HG03439 (cell line): ENCODE measurements at regions not wholly inside any gene's neighbourhood (a gene's known extent, or its start where the extent isn't known, plus 50 kb on each side); places are given as distances from the start of the nearest gene placed in this dataset.
"Not testable (repeated sequence)": the region's sequence is repeated elsewhere in the genome, so short reads cannot be mapped to it uniquely, and the experiment has no call there.

Experiments
- ATAC-seq: cut with Tn5 transposase; IDR thresholded peaks from one replicate; pipeline ENCODE4 v1.9.1; 2021; ENCODE audit warnings: mild to moderate bottlenecking, moderate library complexity; ENCODE audit not compliant: unreplicated experiment

DNA sequence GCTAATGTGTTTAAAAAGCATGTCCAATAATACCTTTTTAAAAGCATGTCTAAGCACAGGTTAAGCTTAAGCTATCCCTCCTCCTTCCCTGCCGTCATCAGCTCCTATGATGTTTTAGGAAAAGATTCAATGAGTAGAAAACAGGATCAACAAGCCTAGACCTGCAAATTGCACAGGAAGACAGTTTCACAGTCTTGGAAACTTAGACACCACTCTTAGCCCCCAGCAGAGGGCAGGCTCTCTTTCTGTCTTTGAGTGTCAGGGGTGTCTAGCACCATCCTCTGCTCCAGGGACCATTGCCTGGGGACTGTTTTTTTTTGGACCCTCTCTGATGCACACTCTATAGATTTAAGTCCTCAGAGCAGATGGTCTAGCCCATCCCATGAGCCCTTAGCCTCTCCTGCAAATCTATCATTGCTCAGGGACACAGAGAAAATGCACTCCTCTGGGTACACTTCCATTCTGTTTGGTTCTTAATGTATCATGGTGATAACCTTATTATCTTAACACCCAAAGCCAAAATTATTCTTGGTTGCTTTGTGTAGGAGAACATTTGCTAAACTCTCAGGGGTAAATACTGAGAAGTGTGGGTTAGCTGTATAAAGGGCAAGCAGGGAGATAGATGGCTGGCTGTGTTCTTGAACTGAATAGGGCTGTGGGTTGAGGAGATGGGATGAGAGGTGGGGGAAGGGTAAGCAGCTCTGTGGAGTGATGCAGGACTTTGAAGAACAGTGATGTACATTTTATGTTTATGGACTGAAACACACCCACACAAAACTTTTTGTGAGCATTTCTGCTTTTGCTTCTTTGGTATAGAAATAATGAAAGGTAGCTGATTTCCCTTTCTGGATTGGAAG is 259.9 kb upstream of the DDHD1 start:
- no peak for ATAC-seq

GRCh38 chr14:53411125-53411524 is 258.0 kb upstream of the DDHD1 start:
- no peak for ATAC-seq

GRCh38 chr14:53409969-53410368 is 256.8 kb upstream of the DDHD1 start:
- no peak for ATAC-seq

GRCh38 chr14:53409289-53409688 is 256.2 kb upstream of the DDHD1 start:
- no peak for ATAC-seq

- no peak for ATAC-seq
Measured at GRCh38 chr14:53408175-53408879, 255.2 kb upstream of the DDHD1 start.

DNA sequence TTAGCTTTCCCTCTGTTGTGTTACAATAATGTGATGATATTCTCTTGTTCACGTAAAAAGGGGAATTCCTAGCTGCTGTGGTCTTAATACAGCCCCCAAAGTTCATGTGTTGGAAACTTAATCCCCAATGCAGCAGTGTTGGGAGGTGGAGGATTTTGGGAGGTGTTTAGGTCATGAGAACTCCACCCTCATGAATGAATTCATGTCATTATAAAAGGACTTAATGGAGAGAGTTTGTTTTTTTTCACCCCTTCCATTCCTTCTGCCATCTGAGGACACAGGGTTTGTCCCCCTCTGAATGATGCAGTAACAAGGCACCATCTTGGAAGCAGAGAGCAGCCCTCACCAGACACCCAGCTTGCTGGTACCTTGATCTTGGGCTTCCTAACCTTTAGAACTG is 253.4 kb upstream of the DDHD1 start:
- ATAC-seq = no peak

DNA sequence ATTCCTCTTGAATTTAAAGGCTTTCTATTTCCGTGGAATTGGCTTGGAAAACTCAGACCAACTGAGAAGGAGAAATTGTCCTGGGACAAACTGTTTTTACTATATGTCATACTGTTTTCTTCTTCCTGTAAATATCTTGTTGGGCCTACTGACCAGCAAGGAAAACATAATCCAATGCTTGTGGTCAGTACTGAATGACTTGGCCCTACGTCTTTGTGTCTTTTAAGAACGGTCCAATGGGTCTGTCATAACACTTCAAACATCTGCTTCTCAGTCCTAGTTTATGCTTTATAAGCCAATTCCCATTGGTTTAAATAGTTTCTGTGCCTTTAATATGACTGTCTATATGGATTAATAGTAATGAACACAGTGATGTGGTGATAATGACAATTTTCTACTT is 248.5 kb upstream of the DDHD1 start:
- no peak for ATAC-seq

DNA sequence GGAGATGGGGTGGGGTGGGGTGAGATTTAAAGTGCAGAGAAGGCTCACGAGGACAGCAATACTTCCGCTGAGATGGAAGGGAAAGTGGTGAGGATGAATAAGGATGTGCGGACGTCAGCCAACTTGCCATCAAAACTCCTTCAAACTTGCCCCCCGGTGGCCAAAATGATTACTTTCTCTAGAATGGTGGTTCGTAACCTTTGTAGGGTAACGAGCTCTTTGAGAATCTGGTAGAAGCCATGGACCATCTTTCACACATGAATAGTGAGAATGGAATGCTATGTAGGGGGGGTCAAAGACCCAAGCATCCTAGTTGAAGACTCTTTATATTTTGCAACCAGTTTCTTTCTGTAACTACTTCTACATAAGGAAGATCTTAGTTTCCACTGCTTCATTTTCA is 245.9 kb upstream of the DDHD1 start:
- ATAC-seq = no peak

DNA sequence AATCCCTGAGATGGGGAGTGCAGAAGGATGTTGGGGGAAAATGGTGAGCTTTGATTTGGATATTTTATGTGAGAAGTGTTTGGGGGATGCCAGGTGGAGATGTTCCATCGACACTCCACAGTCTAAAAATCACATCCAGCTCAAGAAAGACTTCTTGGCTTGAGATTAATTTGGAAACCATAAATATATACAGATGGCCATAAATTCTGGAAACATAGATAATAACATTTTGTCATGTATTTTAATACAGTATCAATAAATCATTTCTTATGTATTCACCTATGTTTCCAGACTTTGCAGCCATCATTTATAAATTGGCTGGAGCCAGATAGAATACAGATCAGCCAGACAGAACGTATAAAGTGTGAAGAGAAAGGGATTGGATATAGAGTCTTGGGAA is 245.5 kb upstream of the DDHD1 start:
- no peak for ATAC-seq

DNA sequence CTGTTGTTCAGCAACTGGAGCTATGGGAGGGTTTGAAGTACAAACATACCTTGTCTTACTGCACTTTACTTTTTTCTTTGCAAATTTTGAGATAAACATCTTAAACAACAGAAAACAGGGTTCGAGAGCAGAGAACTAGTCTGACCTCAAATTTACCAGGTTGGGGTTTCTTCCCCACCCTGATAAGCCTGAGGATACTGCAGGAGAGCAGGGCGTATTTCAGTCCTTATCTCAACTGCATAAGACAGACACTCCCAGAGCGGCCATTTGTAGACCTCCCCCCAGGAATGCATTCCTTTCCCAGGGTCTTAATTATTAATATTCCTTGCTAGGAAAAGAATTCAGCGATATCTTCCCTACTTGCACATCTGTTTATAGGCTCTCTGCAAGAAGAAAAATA is 242.1 kb upstream of the DDHD1 start:
- ATAC-seq = not testable (repeated sequence)

- ATAC-seq = no peak
Measured at GRCh38 chr14:53391631-53392285, 238.6 kb upstream of the DDHD1 start.

DNA sequence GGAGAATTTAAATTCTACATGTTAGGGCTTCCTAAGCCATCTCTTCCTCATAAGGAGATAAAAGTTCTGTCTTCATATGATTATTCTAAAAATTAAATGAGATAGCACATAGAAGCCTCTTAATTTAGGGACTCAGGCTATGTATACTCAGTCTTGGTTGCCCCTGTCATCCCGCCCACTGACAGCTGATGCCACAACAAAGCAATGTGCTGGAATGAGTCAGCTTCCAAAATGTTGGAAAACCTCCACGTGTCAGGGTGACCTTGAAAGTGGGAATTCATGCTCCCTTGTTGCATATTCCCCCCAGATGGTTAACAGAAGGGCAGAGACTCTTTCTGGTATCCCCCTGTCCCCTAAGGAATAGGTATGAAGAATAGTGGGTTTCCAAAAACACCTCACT is 238.0 kb upstream of the DDHD1 start:
- no peak for ATAC-seq

- no peak for ATAC-seq
Measured at GRCh38 chr14:53390008-53390407, 236.9 kb upstream of the DDHD1 start.

DNA sequence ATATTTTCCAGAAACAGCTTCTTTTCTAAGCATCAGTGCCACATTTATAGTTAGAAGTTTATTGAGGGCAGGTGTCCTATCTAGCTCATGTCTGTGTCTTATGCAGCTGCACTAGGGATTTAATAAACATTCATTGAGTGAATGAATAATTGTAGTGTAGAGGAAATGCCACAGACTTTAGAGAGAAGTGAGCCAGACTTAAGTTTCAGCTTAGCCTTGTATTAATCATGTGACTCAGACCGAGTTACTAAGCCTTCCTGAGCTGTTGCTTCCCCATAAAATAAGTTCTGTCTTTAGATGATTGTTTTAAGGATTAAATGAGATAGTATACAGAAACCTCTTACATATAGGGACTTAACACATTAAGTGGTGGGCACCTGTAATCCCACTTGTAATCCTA is 236.1 kb upstream of the DDHD1 start:
- no peak for ATAC-seq

DNA sequence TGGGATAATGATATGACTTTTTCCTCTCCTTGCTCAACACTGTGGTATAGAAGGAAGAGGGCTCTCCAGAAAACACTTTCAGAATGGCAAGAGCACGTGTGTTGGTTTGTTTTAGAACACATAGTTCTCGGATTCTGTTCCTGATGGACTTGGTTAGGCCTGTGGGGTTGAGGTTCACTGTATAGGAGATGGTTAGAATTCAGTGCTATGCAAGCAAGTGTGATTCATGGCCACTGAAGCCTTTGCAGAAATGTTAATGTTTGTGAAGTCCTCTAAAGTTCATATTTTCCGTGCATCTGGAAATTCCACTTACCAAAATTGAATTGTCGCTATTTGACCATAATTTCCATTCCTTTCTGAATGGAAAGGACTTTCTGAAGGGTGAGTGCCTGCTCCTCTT is 233.2 kb upstream of the DDHD1 start:
- no peak for ATAC-seq

DNA sequence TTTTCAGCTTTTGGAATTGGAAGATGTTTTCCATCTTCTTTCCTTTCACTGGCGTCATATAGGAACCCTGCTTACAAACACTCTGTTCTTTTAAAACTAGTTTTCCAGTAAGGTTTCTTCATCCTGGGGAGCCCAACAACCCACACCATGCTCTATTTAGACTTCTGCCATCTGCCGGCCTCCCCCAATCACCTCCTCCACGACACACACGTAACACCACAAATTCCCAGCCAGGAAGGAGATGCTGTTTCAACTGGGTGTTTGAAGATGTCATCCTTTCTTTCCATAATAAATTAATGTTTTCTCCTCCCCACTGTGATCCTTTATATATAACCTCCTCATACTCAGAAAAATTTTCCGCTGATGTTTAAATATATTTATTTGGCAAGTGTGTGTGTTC is 231.4 kb upstream of the DDHD1 start:
- ATAC-seq = no peak

DNA sequence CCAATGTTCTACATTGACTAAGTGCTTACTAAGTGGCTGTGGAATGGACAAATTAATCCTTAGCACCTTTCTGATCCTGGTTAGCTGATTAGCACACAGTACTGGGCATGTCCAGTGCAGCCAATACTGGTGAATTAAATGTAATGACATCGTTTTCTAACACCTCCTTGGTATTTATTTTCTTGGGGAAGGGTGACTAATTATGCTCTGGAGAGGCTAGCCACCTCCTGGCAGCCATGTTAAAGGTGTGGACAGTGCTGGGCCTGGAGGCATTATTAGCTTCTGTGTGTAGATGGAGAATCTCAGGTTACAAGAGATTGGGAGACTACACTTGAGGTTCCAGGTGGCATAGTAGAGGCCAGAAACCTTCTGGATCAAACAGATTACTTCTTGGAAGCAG is 230.9 kb upstream of the DDHD1 start:
- no peak for ATAC-seq

DNA sequence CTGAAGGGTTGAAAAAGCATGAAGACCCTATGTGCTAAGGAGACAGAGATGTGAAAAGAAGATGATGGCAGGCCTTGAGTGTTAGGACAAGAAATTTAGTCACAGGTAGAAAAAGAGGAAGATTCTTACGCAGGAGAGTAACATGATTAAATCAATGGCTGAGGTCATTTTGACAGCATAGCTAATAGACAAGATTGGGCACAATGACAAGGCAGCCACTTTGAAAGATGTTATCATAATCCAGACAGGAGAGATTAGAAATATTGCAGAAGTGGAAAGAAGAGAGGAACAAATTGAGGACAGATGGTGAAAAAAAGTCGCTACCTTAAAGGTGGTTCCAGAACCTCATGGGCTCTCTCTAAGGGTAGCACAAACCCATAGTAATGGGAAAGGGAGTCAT is 228.8 kb upstream of the DDHD1 start:
- ATAC-seq = no peak

- no peak for ATAC-seq
Measured at GRCh38 chr14:53380867-53381225, 227.7 kb upstream of the DDHD1 start.

DNA sequence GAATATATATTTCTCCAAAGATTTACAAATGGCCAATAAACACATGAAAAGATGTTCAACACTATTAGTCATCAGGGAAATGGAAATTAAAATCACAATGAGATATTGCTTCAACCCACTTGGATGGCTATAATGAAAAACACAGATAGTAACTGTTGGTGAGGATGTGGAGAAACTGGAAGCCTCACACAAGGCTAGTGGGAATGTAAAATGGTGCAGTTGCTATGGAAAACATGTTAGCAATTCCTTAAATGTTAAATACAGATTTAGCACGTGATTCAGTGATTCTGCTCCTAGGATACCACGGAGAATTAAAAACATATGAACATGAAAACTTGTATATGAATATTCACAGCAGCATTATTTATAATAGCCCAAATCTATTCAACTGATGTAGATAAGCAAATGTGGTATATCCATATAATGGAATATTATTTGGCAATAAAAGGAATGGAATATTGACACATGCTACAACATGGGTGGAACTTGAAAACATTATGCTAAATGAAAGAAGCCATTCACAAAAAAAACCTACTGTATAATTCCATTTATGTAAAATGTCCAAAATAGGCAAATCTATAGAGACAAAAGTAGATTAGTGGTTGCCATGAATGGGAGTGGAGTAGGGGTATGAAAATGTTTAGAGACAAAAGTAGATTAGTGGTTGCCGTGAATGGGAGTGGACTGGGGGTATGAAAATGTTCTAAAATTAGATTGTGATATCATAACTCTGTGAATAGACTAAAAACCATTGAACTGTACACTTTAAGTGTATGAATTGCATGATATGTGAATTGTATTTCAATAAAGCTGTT is 227.1 kb upstream of the DDHD1 start:
- ATAC-seq = no peak

DNA sequence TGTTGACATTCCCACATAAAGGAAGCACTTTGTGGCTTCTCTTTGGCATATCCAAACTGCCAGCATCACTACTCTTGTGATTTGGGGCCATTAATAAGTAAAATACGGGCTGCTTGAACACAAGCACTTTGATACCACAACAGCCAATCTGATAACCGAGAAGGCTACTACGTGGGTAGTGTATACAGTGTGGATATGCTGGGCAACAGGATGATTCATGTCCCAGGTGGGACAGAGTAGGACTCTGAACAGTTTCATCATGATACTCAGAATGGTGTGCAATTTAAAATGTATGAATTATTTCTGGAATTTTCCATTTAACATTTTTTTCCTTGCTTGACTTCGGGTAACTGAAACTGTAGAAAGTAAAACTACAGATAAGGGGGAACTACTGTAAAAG is 225.0 kb upstream of the DDHD1 start:
- no peak for ATAC-seq
